Embryonic facial prominence (tissue), 1 donor: ENCODE measurements at regions not wholly inside any gene's neighbourhood (a gene's known extent, or its start where the extent isn't known, plus 50 kb on each side); places are given as distances from the start of the nearest gene placed in this dataset.

Source experiments
- DNase-seq: peaks from one replicate; pipeline ENCODE4 v3.0.0-alpha.2; 2016; ENCODE audit errors: extremely low spot score

GRCh38 chr7:115127399-115128021, 205.6 kb downstream of the MDFIC start:
- DNase-seq, result no peak

- no peak for DNase-seq
Observed at GRCh38 chr7:115125750-115126149, 203.9 kb downstream of the MDFIC start.

DNA sequence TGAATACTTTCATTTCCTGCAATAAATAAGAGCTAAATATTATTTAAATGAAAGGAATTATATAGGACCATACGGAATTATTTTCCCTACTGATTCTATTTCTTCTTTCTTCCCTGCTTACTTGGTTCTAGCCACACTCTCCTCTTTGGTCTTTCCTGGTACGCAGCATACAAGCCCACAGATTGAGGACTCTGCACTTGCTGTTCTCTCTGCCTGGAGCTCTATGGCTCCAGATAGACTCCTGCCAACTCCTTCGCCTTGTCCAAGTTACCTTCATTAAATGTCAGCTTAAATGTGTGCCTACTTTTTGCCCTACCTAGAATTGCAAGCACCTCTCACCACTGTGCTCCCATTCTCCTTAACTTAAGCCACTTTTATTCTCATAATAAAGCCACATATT, 203.4 kb downstream of the MDFIC start:
- DNase-seq, result no peak

- no peak for DNase-seq
Observed at GRCh38 chr7:115124409-115124939, 202.6 kb downstream of the MDFIC start.

DNA sequence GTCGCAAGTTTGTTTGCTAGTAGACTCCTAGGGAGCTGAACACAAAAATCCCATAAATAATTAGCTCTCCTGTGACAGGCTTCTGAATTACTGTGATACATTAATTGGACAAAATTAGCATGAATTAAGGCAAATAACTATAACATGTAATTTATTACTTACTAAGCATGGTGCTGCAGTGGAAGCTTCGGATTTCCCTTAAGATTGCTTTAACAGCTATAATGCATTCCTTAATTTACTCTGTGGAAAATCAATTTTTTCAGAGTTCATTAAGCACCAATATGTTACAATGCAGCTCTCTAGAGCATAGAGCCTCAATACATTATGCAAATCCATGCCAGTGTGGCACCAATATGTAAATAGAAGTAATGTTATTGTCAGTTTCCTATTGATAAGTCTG, 201.5 kb downstream of the MDFIC start:
- no peak for DNase-seq

DNA sequence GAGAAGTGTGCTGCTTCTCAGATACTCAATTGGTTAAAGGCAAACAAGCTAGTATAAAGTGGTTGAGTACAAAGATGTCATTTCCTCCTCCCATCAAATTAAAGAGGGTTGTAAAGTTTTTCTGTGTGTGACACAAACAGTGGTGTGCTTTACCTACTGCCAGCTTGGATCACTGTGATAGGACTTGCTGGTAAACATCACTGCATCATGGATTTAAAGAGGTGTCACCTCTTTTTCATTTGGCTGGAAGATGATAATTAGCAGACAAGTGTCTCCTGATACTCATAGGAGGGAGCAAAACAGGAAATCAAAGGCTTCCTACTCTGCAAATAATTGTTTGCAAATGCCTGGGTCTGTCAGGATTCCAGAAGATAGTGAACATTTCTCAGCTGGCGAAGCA, 200.5 kb downstream of the MDFIC start:
- DNase-seq, result no peak

DNA sequence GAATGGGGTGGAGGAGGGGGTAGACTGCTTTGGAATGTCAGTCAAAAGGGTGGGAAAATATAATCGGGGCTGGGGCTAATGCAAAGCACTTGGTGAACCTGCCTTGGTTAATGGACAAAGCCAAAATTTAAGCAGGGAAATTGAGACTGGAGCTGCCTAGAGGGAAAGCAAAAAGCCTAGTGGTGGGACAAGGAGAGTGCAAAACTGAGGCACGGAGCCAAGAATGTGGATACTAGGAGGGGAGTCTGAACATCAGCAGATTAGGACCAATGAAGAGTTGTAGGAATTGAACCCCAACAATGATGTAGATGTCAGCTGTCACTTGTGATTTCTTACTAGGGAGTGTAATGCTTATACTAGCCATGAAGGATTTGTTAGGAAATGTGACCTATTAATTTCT, 195.9 kb downstream of the MDFIC start:
- no peak for DNase-seq

DNA sequence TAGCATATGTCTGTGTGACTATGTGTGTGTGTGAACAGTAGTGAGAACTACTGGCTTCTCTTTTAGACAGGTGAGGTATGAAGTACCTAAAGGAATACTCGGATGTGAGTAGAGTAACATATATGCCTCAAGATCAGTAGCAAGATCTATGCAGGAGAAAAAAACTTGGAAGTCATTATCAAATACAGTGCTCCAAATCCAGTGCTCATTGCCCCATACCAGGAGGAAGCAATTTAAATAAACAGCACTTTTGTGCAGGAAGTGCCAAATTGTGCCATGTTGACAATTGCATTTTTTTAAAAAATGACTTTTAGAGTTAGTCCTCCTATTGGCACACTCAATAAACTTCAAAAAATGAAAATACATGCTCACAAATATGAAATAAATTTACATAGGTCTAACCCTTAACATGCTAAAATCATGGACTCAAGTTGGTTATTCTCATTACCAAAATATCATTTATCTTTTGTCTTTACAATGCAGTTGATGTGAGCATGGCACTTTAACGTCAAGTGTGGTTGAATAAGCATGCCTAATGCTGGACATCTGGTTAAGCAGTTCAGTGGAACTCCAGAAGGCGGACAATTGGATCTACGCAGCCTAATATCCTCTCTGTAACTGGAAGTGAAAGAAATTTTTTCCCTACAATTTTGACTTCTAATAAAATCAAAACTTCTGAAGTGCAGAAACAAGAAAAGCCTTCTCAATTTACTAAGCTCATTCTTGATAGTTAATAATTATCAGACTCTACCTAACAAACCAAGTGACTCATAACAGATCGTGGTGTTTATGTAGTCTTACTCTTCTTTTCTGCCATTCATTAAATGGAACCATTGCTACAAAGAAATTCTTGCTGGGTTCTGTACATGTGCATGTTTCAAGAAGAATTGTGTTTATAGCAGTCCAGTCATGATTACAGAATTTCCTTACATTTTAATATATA, 195.2 kb downstream of the MDFIC start:
- DNase-seq, result no peak

DNA sequence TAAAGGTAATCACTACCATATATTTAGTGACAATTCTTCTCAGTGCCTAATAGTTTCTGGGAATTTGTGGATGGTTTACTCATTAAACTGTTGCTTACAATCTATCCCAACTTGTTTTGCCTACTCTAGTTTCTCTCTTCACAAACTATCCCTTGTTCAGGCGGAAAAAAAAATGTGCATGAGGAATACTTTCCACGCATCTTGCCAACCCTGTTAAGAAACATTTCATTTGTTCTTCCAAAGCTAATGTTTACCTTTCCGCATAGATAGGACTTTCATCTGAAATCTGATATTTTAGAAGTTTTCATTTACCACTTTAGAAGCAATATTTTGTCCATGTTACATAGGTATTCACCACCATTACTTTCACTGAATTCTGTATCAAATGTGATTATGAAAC, 191.9 kb downstream of the MDFIC start:
- no peak for DNase-seq

DNA sequence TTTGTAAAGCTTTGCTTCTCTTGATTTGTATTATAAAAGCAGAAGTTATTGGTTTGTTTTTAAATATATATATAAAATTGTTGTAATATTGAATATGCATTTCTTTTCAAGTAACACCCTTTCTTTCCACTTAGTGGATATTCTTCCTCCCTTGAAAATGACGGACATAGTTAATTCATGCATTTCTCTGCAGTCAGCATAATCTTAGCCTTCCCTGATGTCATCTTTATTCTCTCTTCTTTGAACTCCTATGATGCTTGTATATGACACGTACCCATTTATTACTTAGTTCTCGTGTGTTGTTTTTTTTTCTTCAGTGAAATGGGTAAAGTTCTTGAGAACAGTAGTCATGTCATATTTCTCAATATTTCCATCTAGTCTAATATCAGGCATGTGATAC, 191.2 kb downstream of the MDFIC start:
- no peak for DNase-seq

DNA sequence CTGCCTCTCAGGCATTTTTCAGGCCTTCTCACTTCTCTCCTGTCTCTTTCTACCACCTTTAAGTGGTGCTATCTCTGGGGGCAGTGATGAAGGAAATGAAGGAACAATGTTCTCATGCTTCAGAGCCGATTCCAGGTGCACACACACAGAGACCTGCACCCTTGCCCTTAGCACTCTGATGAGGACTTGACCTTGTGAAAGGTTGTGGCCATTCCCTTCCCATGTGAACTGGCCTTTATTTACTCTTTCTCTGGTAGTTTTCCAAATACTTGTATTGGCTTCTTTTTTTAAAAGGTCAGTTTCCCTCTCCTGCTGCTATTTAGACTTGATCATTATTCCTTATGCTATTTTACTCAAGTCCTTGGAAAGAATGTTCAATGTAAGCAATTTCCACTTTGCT, 188.6 kb downstream of the MDFIC start:
- no peak for DNase-seq

DNA sequence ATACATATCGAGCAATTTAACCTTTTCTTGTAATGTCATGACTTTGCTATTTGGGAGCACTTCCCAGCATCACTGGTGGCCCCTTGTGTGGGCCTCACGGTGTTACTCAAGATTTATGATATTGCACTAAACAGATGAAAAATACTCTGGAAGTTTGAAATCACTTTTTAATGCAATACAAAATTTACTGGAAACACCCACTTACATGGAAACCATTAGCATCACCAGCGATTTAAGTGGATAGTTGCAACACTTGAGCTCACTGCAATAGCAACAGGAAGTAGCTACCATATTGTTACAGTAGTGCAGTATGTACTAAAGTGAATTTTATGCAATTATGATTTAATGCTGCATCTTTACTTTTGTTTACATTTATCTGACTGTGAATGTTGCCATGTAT, 184.4 kb downstream of the MDFIC start:
- no peak for DNase-seq

GRCh38 chr7:115102738-115103137, 180.8 kb downstream of the MDFIC start:
- DNase-seq, result no peak

DNA sequence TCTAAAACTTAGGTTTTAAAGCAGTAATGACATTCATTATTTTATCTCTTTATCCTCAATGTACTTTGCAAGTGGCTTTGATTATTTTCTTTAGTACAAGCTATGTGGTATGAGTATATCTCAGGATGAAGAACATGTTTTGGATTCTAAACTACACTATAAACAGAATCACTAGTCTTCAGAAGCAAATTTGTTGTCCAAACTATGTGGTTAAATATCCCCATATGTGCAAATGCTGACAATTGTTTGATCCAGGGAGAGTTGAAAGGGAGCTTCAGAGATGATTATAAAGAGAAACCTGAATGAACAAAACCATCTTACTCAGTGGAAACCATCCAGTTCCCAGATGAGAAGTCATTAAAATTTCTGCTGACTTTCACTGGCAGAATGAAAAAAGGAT, 179.3 kb downstream of the MDFIC start:
- DNase-seq, result no peak

- DNase-seq, result no peak
Observed at GRCh38 chr7:115099906-115100305, 178.0 kb downstream of the MDFIC start.

GRCh38 chr7:115097175-115097671, 175.3 kb downstream of the MDFIC start:
- no peak for DNase-seq

DNA sequence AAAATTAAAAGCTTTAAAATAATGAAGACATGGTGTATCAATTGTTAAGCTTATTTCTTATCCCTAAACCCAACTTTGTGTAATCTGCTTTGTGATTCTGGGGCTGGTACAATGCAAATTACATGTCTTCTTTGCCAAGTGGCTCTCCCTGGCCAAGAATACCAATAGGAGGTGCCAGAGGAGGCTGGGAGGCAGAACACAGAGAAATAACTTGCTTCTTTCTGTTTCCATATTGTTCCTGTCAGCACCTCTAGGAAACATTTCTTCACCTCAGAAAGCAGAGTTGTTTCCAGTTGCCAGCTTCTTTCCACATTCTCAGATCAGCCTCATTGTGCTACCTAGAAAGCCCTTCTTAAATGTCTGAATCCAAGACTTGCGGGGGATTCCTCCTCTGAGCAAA, 174.4 kb downstream of the MDFIC start:
- DNase-seq, result no peak

DNA sequence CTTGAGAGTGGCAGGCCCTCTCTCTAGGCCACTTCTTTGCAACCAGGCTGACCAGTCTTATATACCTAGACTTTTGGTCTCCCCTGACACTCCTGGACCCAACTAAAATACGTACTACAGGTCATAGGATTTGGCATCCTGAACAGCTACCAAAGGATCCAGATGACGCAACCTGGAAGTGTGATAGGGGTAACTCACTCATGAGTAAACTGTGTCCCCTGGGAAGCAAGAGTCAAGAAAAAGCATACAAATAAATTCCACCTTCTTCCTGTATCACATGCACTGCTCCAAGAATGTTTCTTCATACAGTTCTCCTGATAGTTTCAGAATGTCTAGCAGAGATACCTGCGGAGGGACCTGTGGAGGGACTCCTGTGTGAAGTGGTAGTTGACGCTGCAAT, 172.3 kb downstream of the MDFIC start:
- no peak for DNase-seq

DNA sequence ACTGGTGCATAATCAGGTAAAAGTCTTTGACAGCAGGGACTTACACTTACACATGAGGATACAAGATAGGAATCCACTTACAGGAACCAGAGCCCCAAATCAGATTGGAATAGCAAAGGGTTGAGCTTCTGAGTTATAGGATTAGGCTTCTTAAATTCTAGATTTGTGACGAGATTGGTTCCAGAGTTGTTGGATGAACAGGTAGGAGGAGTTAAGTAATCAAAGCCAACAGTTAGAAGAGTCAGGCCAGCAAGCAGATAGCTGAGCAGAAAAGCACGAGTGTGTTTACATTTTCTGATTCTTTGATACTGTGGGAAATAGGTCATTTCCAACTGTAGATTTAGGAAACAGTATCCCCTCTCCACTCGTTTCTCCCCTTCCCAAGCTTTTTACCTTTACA, 167.0 kb downstream of the MDFIC start:
- DNase-seq, result no peak

DNA sequence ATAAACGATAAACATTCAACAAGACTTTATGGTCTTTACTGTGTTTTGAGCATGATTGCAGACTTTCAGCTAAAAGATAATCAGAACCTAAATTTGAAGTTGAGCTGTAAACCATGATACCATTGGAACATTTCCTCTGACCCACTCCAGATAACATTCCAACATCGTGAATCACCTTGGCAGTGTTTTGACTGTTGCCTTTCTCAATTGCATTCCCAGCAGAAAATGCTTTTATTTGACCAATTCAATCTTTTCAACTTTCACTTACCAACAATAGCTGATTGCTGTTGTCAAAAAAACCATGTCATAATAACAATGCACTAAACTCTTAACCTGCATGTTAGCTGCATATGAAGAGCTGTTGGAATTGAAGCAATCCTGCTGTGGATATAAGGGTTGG, 165.5 kb downstream of the MDFIC start:
- no peak for DNase-seq

GRCh38 chr7:115086146-115086841, 164.4 kb downstream of the MDFIC start:
- DNase-seq, result no peak

GRCh38 chr7:115085421-115085820, 163.5 kb downstream of the MDFIC start:
- DNase-seq, result no peak
